Keratinocyte (primary cell): ENCODE measurements at regions not wholly inside any gene's neighbourhood (a gene's known extent, or its start where the extent isn't known, plus 50 kb on each side); places are given as distances from the start of the nearest gene placed in this dataset.

Source experiments
- DNase-seq: peaks from one replicate; pipeline ENCODE4 v3.0.0-alpha.2; 2011; ENCODE audit warnings: low read depth, missing footprints, low spot score
- FAIRE-seq: peaks from 2 replicates; lab custom pipeline; 2011; peaks lifted over from hg19 to GRCh38; lab: Jason Lieb, UNC
- H2AFZ ChIP-seq: 2 replicates; pipeline ENCODE4 v1.6.0; 2012; ENCODE audit warnings: low read length, control low read depth, inconsistent platforms; ENCODE audit not compliant: control insufficient read depth
- H3K27ac ChIP-seq: 2 replicates; pipeline ENCODE4 v1.5.1; 2011; ENCODE audit warnings: low read length; ENCODE audit not compliant: control insufficient read depth, insufficient read depth
- H3K27me3 ChIP-seq: 3 replicates; pipeline ENCODE4 v1.6.0; 2011; ENCODE audit warnings: low read length; ENCODE audit not compliant: control insufficient read depth, insufficient read depth; ENCODE audit errors: extremely low read depth
- H3K36me3 ChIP-seq, 2 experiments: 2 replicates in 1 of 2; 3 replicates in 1 of 2; pipeline ENCODE4 v1.5.1; 2011; ENCODE audit warnings: low read length in 2 of 2, mild to moderate bottlenecking in 1 of 2; ENCODE audit not compliant: control insufficient read depth in 2 of 2, insufficient read depth in 2 of 2; ENCODE audit errors: extremely low read depth in 1 of 2
- H3K4me1 ChIP-seq: 3 replicates; pipeline ENCODE4 v1.5.1; 2011; ENCODE audit warnings: low read length; ENCODE audit not compliant: control insufficient read depth, insufficient read depth; ENCODE audit errors: extremely low read depth
- H3K4me2 ChIP-seq: 3 replicates; pipeline ENCODE4 v1.6.0; 2011; ENCODE audit warnings: low read depth, low read length; ENCODE audit not compliant: control insufficient read depth, insufficient read depth; ENCODE audit errors: extremely low read depth
- H3K4me3 ChIP-seq, 3 experiments: fragments of 200-600 bp in 1 of 3; sonication (generic) in 1 of 3; 2 replicates in 2 of 3; 3 replicates in 1 of 3; pipeline ENCODE4 v1.5.1; 2011 to 2016; ENCODE audit warnings: low read length in 3 of 3, mild to moderate bottlenecking in 3 of 3, control low read depth in 2 of 3, inconsistent platforms in 1 of 3, low read depth in 1 of 3, mixed read lengths in 1 of 3, mixed run types in 1 of 3, moderate library complexity in 1 of 3; ENCODE audit not compliant: control insufficient read depth in 2 of 3, insufficient read depth in 2 of 3; ENCODE audit errors: extremely low read depth in 1 of 3
- H3K79me2 ChIP-seq: 2 replicates; pipeline ENCODE4 v1.6.0; 2012; ENCODE audit warnings: low read length; ENCODE audit not compliant: control insufficient read depth, insufficient read depth
- H3K9ac ChIP-seq: 3 replicates; pipeline ENCODE4 v1.6.0; 2011; ENCODE audit warnings: low read length; ENCODE audit not compliant: control insufficient read depth, insufficient read depth; ENCODE audit errors: extremely low read depth
- H3K9me1 ChIP-seq: 3 replicates; pipeline ENCODE4 v1.6.0; 2011; ENCODE audit warnings: low read length; ENCODE audit not compliant: control insufficient read depth, insufficient read depth; ENCODE audit errors: extremely low read depth
- H3K9me3 ChIP-seq: 2 replicates; pipeline ENCODE4 v1.5.1; 2012; ENCODE audit warnings: low read depth, low read length; ENCODE audit not compliant: control insufficient read depth
- H4K20me1 ChIP-seq: 3 replicates; pipeline ENCODE4 v1.6.0; 2011; ENCODE audit warnings: low read length; ENCODE audit not compliant: control insufficient read depth, insufficient read depth; ENCODE audit errors: extremely low read depth
- CTCF ChIP-seq, 3 experiments: IDR thresholded peaks in 1 of 3; conservative IDR thresholded peaks in 1 of 3; optimal IDR thresholded peaks in 1 of 3; 2 replicates in 2 of 3; 3 replicates in 1 of 3; pipeline versions ENCODE3 to v1.5.1; 2011; ENCODE audit warnings: low read length in 3 of 3, mild to moderate bottlenecking in 3 of 3, moderate library complexity in 2 of 3, control low read depth in 1 of 3, inconsistent platforms in 1 of 3; ENCODE audit not compliant: insufficient read depth in 2 of 3; ENCODE audit errors: extremely low read depth in 1 of 3
- EZH2 ChIP-seq: IDR thresholded peaks from one replicate; pipeline ENCODE4 v1.6.1; 2012; ENCODE audit warnings: inconsistent platforms, mild to moderate bottlenecking, low read length, moderate library complexity
- dilution Hi-C: fragments of 300-500 bp; cut with MboI; formaldehyde crosslinking; loops from one replicate; pipeline ENCODE4 v1.7.0; 2020; ENCODE audit warnings: low sequenced_read_pairs; ENCODE audit not compliant: extremely low pct_ligation_motif_present

GRCh38 chr6:43964659-43965570 lies 162.3 kb downstream of the MRPL14 start:
- TF ChIP-seq EZH2 (no peak), CTCF (optimal IDR thresholded peaks at IDR 0.05 in 1 of 3, IDR thresholded peaks at IDR 0.05 in 1 of 3, conservative IDR thresholded peaks at IDR 0.05 in 1 of 3; ENCODE audit: extremely low read depth in 1 of 3, insufficient read depth in 2 of 3, low read length in 3 of 3) (no peak)
- H3K4me2 ChIP-seq, result no peak overlapping the region
- no peaks in the 10 kb centered on the region for H3K79me2 ChIP-seq
- DNase-seq (no peak), FAIRE-seq (no peak)
- H3K9ac ChIP-seq, result no peak overlapping the region
- H3K36me3 ChIP-seq, result no peaks in the 10 kb centered on the region
- H4K20me1 ChIP-seq, result no peaks in the 10 kb centered on the region
- dilution Hi-C loops, result no loop called here
- H3K27ac ChIP-seq, result no peak overlapping the region
- no peak overlapping the region for H2AFZ ChIP-seq
- H3K4me1 ChIP-seq, result peaks cover 8% of the 10 kb centered on the region
- H3K27me3 ChIP-seq, result no peaks in the 10 kb centered on the region
- H3K4me3 ChIP-seq, result no peak overlapping the region
- H3K9me1 ChIP-seq, result no peaks in the 10 kb centered on the region
- no peaks in the 10 kb centered on the region for H3K9me3 ChIP-seq

GRCh38 chr6:43963877-43964658 lies 163.2 kb downstream of the MRPL14 start:
- Histone ChIP-seq H3K9me3 (no peaks in the 10 kb centered on the region), H3K4me2 (no peak overlapping the region), H3K4me3 (no peak overlapping the region), H3K9ac (no peak overlapping the region), H4K20me1 (no peaks in the 10 kb centered on the region), H3K4me1 (peaks cover 8% of the 10 kb centered on the region), H3K79me2 (no peaks in the 10 kb centered on the region), H3K27me3 (no peaks in the 10 kb centered on the region), H3K36me3 (no peaks in the 10 kb centered on the region), H3K9me1 (no peaks in the 10 kb centered on the region), H2AFZ (no peak overlapping the region), H3K27ac (no peak overlapping the region)
- dilution Hi-C loops, result no loop called here
- DNase-seq (no peak), FAIRE-seq (no peak)
- TF ChIP-seq CTCF (optimal IDR thresholded peaks at IDR 0.05 in 1 of 3, IDR thresholded peaks at IDR 0.05 in 1 of 3, conservative IDR thresholded peaks at IDR 0.05 in 1 of 3; ENCODE audit: extremely low read depth in 1 of 3, insufficient read depth in 2 of 3, low read length in 3 of 3), result no peak
- TF ChIP-seq EZH2, result no peak
